VCaP (cell line): ENCODE measurements at regions not wholly inside any gene's neighbourhood (a gene's known extent, or its start where the extent isn't known, plus 50 kb on each side); places are given as distances from the start of the nearest gene placed in this dataset.

Experiments
- H3K27ac ChIP-seq: fragments of 450-650 bp; 2 replicates; pipeline ENCODE4 v1.5.1; 2017
- TF ChIP-seq, protein P1 (sequence below): fragments of 450-650 bp; conservative IDR thresholded peaks from 2 replicates; pipeline ENCODE4 v1.5.1; 2017; ENCODE audit warnings: mild to moderate bottlenecking, moderate library complexity

DNA sequence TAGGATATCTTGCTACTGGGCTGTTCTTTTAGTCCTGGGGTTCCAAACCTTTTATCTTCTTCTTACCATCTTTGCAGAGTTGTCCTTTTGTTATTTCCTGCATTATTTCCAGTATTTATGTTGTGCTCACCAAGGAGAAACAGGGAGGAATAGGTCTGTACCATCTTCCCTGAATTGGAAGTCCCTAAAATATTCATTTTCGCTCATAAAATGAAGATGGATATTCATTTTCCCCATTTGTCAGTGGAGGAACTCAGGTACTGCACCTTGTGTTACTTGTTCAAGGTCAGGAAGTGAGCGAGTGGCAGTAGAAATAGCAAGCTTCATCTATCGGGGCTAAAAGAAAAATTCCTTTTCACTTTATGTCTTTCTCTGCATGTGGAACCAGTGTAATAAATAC lies 989.7 kb downstream of the CDH11 start:
- TF ChIP-seq, protein P1, sequence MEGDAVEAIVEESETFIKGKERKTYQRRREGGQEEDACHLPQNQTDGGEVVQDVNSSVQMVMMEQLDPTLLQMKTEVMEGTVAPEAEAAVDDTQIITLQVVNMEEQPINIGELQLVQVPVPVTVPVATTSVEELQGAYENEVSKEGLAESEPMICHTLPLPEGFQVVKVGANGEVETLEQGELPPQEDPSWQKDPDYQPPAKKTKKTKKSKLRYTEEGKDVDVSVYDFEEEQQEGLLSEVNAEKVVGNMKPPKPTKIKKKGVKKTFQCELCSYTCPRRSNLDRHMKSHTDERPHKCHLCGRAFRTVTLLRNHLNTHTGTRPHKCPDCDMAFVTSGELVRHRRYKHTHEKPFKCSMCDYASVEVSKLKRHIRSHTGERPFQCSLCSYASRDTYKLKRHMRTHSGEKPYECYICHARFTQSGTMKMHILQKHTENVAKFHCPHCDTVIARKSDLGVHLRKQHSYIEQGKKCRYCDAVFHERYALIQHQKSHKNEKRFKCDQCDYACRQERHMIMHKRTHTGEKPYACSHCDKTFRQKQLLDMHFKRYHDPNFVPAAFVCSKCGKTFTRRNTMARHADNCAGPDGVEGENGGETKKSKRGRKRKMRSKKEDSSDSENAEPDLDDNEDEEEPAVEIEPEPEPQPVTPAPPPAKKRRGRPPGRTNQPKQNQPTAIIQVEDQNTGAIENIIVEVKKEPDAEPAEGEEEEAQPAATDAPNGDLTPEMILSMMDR, result no peak
- H3K27ac ChIP-seq, result no peak overlapping the region

GRCh38 chr16:64131423-64131822 lies 990.4 kb downstream of the CDH11 start:
- no peak overlapping the region for H3K27ac ChIP-seq
- TF ChIP-seq, protein P1, result no peak

- H3K27ac ChIP-seq, result no peak overlapping the region
- TF ChIP-seq, protein P1, result no peak
These were observed 991.7 kb downstream of the CDH11 start for GRCh38 chr16:64130140-64130539.

DNA sequence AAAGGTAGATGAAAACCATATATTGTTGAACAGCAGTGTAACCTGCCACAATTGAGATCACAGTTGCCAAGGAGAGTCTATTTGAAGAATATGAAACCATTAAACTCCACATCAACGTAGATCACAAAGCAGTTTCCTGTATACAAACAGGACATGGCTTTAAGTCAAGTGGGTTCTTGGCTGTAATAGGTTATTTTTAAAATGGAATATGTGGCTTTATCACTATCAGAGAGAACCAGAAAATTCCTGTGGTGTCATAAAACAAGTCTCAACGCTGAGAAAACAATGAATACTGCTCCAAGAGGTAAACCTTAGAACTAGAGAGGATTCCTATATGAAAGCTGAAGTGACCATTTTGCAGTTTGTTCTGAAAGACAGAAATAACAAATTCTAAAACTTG lies 999.7 kb downstream of the CDH11 start:
- H3K27ac ChIP-seq, result no peak overlapping the region
- TF ChIP-seq, protein P1, result no peak

- no peak overlapping the region for H3K27ac ChIP-seq
- TF ChIP-seq, protein P1, result no peak
These were observed 1000.4 kb downstream of the CDH11 start for GRCh38 chr16:64121473-64121872.

GRCh38 chr16:64116151-64116550 lies 1005.7 kb downstream of the CDH11 start:
- TF ChIP-seq, protein P1, result no peak
- H3K27ac ChIP-seq, result no peak overlapping the region

DNA sequence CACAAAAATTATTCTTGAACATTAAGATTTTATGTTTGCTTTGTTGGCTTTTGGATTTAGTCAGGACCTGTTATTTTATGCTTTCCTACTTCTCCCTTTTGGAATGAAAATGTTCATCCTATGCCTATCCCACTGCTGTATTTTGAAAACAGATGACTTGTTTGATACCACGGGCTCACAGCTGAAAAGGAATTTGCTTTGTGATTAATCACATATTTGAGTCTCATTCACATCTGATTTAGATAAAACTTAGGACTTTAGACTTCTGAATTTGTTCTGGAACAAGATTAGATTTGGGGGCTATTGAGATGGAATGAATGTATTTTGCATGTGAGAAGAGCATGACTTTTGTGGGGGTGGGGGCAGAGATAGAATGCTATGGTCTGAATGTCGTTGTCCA lies 1012.6 kb downstream of the CDH11 start:
- TF ChIP-seq, protein P1, result no peak
- no peak overlapping the region for H3K27ac ChIP-seq

GRCh38 chr16:64102654-64103053 lies 1019.2 kb downstream of the CDH11 start:
- H3K27ac ChIP-seq, result no peak overlapping the region
- TF ChIP-seq, protein P1, result no peak
